Stomach (tissue), 8 donors: ENCODE measurements at regions not wholly inside any gene's neighbourhood (a gene's known extent, or its start where the extent isn't known, plus 50 kb on each side); places are given as distances from the start of the nearest gene placed in this dataset.

ENCODE experiments used
- DNase-seq, 2 donors: peaks; one replicate each; pipeline versions ENCODE4 v3.0.0 to v3.0.0-alpha.2; 2013 to 2019
- H3K27ac ChIP-seq, 5 donors: fragments of 200-600 bp in 4 of 5; sonication (generic) in 4 of 5; one replicate each; pipeline ENCODE4 v1.5.1; 2013 to 2019; ENCODE audit warnings: mild to moderate bottlenecking in 1 of 5, moderate library complexity in 1 of 5
- H3K27me3 ChIP-seq, 3 donors: fragments of 200-600 bp; sonication (generic); one replicate each; pipeline ENCODE4 v1.5.1; 2017 to 2019; ENCODE audit warnings: mixed run types in 1 of 3
- H3K36me3 ChIP-seq, 4 donors: fragments of 200-600 bp; sonication (generic); 1 replicate in 3 of 4; 2 replicates in 1 of 4; pipeline ENCODE4 v1.5.1; 2016 to 2019
- H3K4me1 ChIP-seq, 4 donors: fragments of 200-600 bp; sonication (generic); one replicate each; pipeline ENCODE4 v1.5.1; 2016 to 2019
- H3K4me3 ChIP-seq, 4 donors: fragments of 200-600 bp; sonication (generic) in 3 of 4; one replicate each; pipeline ENCODE4 v1.5.1; 2016 to 2019; ENCODE audit warnings: mild to moderate bottlenecking in 1 of 4
- H3K9me3 ChIP-seq, 4 donors: fragments of 200-600 bp; sonication (generic); one replicate each; pipeline ENCODE4 v1.5.1; 2016 to 2019
- EP300 ChIP-seq: sonication (generic); formaldehyde crosslinking; IDR thresholded peaks from one replicate; pipeline ENCODE4 v1.6.1; 2017; ENCODE audit warnings: antibody characterized with exemption
- POLR2A ChIP-seq, 4 donors: fragments of 450-650 bp; IDR thresholded peaks; one replicate each; pipeline ENCODE4 v1.6.1; 2016; ENCODE audit warnings: antibody characterized with exemption in 4 of 4, control low read depth in 2 of 4, mild to moderate bottlenecking in 1 of 4, moderate library complexity in 1 of 4
- POLR2AphosphoS5 ChIP-seq, 3 donors: sonication (generic); formaldehyde crosslinking; IDR thresholded peaks; one replicate each; pipeline ENCODE4 v1.6.1; 2016; ENCODE audit warnings: antibody characterized with exemption in 3 of 3
- WGBS, 5 donors: extraction: QIAGEN DNeasy Blood & Tissue Kit in 3 of 5; methylation state at CpG; one replicate each; pipeline versions ENCODE4 v1.1.5 to v1.1.7; 2013 to 2018; 5-methylcytosine and 5-hydroxymethylcytosine counted together
- intact Hi-C: fragments of 100-400 bp; cut with DNase I; formaldehyde crosslinking; loops from one replicate; pipeline ENCODE4 v1.15.1; 2023; ENCODE audit warnings: low total_unique reads
- TF ChIP-seq, protein P1 (sequence below), 7 experiments: fragments of 450-650 bp in 4 of 7; fragments of 200-600 bp in 3 of 7; sonication (generic) in 3 of 7; IDR thresholded peaks; one replicate each; pipeline ENCODE4 v1.5.1; 2016 to 2019; ENCODE audit warnings: antibody characterized with exemption in 7 of 7, control low read depth in 2 of 7, mild to moderate bottlenecking in 1 of 7
- donor health status: healthy with polysubstance abuse.
- donor health status: Bipolar disorder and iron deficiency.
- donor health status: healthy.

DNA sequence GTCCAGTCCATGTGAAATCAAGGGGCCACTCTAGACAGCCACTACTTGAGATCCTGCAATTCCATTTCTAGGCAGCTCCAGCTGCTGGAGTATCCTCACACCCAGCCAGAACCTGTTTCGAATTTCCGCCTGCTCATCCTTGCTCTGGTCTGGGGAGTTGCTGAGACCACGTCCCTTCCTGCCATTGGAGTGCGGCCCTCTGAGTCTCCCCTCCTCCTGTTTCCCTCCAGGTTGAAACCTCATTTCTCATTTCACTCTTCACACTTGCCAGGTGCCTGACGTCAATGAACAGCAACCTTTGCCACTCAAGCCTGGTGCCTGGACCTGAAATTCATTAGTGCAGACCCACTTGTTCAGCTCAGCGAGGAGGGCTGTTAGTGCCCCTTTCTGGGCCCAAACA, 307.5 kb upstream of the SHH start:
- Histone ChIP-seq H3K27ac (no peak overlapping the region), H3K27me3 (no peaks in the 10 kb centered on the region), H3K4me1 (no peaks in the 10 kb centered on the region), H3K4me3 (no peak overlapping the region), H3K36me3 (no peaks in the 10 kb centered on the region), H3K9me3 (no peaks in the 10 kb centered on the region)
- DNase-seq = no peak
- WGBS, 5 donors = 73 to 86% (median 84%) methylated on average over 6 of the region's 6 CpGs
- intact Hi-C loops = no loop called here
- TF ChIP-seq POLR2AphosphoS5 (IDR thresholded peaks at IDR 0.05) (no peak), POLR2A (IDR thresholded peaks at IDR 0.05) (no peak), EP300 (no peak)
- TF ChIP-seq, protein P1, sequence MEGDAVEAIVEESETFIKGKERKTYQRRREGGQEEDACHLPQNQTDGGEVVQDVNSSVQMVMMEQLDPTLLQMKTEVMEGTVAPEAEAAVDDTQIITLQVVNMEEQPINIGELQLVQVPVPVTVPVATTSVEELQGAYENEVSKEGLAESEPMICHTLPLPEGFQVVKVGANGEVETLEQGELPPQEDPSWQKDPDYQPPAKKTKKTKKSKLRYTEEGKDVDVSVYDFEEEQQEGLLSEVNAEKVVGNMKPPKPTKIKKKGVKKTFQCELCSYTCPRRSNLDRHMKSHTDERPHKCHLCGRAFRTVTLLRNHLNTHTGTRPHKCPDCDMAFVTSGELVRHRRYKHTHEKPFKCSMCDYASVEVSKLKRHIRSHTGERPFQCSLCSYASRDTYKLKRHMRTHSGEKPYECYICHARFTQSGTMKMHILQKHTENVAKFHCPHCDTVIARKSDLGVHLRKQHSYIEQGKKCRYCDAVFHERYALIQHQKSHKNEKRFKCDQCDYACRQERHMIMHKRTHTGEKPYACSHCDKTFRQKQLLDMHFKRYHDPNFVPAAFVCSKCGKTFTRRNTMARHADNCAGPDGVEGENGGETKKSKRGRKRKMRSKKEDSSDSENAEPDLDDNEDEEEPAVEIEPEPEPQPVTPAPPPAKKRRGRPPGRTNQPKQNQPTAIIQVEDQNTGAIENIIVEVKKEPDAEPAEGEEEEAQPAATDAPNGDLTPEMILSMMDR (IDR thresholded peaks at IDR 0.05) = no peak

DNA sequence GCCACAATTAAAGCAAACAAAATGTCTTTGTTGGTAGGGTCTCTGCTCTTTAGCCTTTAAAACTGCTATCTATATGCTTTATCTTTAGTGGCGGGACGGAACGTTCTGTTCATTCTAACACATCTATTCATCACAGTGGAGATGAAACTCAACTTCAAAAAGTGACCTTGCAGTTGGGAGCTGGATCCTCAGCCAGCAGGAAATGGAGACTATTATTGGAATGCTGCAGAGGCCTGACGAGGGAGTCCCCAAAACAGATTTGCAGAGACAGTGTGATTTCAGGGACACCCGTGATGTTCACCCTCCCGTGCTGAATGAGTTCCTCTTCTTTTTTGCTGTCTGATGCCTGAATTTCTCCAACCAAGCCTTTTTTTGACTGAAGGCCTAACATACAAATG, 306.0 kb upstream of the SHH start:
- no peak for DNase-seq
- WGBS, 5 donors = 64 to 82% (median 78%) methylated on average over 6 of the region's 6 CpGs
- Histone ChIP-seq H3K27me3 (no peaks in the 10 kb centered on the region), H3K9me3 (no peaks in the 10 kb centered on the region), H3K36me3 (no peaks in the 10 kb centered on the region), H3K27ac (no peak overlapping the region), H3K4me1 (no peaks in the 10 kb centered on the region), H3K4me3 (no peak overlapping the region)
- TF ChIP-seq, protein P1 (IDR thresholded peaks at IDR 0.05) = no peak
- TF ChIP-seq EP300 (no peak), POLR2A (IDR thresholded peaks at IDR 0.05) (no peak), POLR2AphosphoS5 (IDR thresholded peaks at IDR 0.05) (no peak)
- intact Hi-C loops = no loop called here

DNA sequence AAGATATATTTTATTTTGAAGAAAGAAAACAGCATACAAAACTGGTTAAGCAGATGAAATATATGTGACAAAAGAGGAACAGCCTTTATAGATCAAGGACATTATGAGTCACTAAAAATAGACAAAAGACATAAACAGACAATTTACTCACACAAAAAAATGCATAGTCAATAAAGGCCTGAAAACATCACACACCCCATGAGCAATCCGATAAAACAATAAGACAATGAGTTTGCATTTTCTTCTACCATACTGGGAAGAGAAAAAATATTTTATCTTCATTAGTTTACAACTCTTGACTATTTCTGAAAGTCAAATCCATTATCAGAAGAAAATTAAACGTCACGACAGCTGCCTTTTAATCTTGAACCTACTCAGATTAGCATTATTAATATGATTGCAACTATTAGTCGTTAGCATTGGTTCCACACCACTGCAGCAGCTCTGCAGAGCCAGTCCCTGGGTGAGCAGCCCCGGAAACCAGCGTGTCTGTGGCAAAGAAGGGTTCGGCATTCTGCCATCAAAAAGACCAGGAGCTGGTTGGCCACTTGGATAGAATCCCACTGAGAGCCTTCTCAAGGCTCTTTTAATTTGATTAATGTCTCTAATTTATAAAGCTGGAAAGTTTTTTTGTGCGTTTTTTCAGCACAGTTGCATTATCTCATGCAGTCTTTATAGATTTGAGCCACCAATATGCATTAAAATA, 305.4 kb upstream of the SHH start:
- H3K36me3 ChIP-seq = no peaks in the 10 kb centered on the region
- H3K4me3 ChIP-seq = no peak overlapping the region
- H3K27me3 ChIP-seq = no peaks in the 10 kb centered on the region
- TF ChIP-seq, protein P1 (IDR thresholded peaks at IDR 0.05) = no peak
- no peak for TF ChIP-seq POLR2A (IDR thresholded peaks at IDR 0.05)
- no peak for TF ChIP-seq POLR2AphosphoS5 (IDR thresholded peaks at IDR 0.05)
- TF ChIP-seq EP300 = no peak
- WGBS, 5 donors = 68 to 78% (median 76%) methylated on average over 8 of the region's 8 CpGs
- no peaks in the 10 kb centered on the region for H3K9me3 ChIP-seq
- intact Hi-C loops = no loop called here
- H3K4me1 ChIP-seq = no peaks in the 10 kb centered on the region
- H3K27ac ChIP-seq = no peak overlapping the region
- no peak for DNase-seq

DNA sequence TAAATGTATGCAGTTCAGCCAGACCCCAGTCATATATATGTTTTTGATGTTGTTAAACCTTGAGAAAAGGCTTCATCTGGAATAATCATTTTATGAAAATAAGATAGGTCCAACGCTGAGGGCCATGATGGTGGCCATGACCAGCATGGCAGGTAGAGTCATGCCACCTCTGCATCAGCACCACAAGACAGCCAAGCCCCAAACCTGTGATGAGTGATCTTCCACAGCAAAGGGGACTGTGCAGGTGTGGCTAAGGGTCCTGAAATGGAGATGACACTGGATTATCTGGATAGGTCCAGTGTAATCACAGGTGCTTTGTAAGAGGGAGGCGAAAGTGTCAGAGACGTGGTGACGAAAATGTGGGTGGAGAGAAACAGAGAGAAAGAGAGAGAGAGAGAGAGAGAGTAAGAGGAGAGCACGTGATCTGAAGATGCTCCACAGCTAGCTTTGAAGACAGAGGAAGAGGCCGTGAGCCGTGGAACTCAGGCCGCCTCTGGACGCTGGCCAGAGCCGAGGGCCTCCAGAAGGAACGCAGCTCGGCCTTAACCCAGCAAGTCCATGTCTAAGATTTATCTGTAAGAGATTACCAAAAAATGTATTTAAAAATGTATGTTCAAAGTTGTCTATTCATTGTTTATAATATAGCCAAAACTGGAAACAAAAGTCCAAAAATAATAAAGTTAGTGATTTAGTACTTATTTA, 304.4 kb upstream of the SHH start:
- intact Hi-C loops = no loop called here
- H3K36me3 ChIP-seq = no peaks in the 10 kb centered on the region
- no peaks in the 10 kb centered on the region for H3K9me3 ChIP-seq
- WGBS, 5 donors = 73 to 91% (median 87%) methylated on average over 12 of the region's 12 CpGs
- H3K27ac ChIP-seq = no peak overlapping the region
- H3K4me3 ChIP-seq = no peak overlapping the region
- H3K4me1 ChIP-seq = no peaks in the 10 kb centered on the region
- H3K27me3 ChIP-seq = no peaks in the 10 kb centered on the region
- TF ChIP-seq EP300 (no peak), POLR2AphosphoS5 (IDR thresholded peaks at IDR 0.05) (no peak), POLR2A (IDR thresholded peaks at IDR 0.05) (no peak)
- TF ChIP-seq, protein P1 (IDR thresholded peaks at IDR 0.05) = no peak
- DNase-seq = no peak
